ENCODE measurements at regions not wholly inside any gene's neighbourhood (a gene's known extent, or its start where the extent isn't known, plus 50 kb on each side); places are given as distances from the start of the nearest gene placed in this dataset.

DNA sequence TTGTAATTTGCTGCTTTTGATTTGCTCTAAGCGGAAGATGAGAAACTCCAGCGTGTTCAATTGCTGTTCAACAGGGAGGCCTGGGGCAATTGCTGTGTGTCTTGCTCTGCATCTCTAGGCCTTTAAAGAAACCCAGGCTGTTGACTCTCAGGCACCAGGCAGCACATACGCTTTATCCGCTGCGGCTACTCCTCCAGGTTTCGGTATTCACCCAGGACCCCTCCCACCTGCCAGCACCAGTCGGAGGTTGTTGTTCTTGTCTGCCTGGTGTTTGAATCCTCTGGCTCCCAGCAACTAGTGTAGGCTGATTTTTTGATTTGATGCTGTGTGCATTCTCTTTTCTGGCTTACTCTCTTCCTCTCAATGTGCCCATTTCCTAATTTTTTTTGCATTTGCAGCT, 383.1 kb downstream of the TSN start:
- Histone ChIP-seq H3K27me3 (no peaks in the 10 kb centered on the region), H3K27ac (no peak overlapping the region), H3K4me3 (no peak overlapping the region), H3K4me1 (no peaks in the 10 kb centered on the region), H3K36me3 (no peaks in the 10 kb centered on the region), H3K9me3 (no peaks in the 10 kb centered on the region)
- TF ChIP-seq POLR2A (IDR thresholded peaks at IDR 0.05): no peak
- TF ChIP-seq, protein P1, sequence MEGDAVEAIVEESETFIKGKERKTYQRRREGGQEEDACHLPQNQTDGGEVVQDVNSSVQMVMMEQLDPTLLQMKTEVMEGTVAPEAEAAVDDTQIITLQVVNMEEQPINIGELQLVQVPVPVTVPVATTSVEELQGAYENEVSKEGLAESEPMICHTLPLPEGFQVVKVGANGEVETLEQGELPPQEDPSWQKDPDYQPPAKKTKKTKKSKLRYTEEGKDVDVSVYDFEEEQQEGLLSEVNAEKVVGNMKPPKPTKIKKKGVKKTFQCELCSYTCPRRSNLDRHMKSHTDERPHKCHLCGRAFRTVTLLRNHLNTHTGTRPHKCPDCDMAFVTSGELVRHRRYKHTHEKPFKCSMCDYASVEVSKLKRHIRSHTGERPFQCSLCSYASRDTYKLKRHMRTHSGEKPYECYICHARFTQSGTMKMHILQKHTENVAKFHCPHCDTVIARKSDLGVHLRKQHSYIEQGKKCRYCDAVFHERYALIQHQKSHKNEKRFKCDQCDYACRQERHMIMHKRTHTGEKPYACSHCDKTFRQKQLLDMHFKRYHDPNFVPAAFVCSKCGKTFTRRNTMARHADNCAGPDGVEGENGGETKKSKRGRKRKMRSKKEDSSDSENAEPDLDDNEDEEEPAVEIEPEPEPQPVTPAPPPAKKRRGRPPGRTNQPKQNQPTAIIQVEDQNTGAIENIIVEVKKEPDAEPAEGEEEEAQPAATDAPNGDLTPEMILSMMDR (IDR thresholded peaks at IDR 0.05): no peak
- no peak for DNase-seq

DNA sequence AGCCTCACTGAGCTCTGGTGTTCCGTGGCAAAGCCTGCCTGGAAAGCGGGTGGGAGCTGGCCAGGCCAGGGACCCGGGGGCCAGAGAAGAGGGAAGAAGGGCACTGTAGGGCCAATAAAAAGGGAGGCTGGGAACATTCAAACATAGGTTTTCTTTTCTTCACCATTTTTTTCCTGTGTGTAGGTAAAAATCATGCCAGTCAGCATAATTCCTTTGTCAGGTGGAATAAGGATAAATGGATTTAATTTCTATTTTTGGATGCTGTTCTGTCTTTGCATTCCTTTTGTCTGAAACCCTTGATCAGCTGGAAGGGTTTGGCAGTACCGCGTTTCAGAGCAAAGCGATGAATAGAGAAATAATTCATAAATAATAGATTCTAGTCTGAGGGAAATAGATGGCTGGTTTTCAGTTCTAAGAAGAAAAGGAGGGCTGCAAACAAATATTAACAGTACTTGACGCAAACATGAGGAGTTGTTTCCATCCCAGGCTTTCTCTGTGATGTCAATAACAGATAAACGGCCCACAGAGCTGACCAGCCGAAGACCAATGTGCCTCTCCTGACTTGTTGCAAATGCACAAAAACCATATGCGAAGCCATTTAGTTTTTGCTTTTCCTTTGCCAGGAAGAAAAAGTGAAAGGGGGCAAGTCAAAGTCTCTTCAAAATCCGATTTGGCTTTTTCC, 384.4 kb downstream of the TSN start:
- DNase-seq: no peak
- H3K4me3 ChIP-seq: no peak overlapping the region
- H3K27ac ChIP-seq: no peak overlapping the region
- TF ChIP-seq, protein P1 (IDR thresholded peaks at IDR 0.05): no peak
- TF ChIP-seq POLR2A (IDR thresholded peaks at IDR 0.05): no peak
- H3K4me1 ChIP-seq: no peaks in the 10 kb centered on the region
- no peaks in the 10 kb centered on the region for H3K27me3 ChIP-seq
- H3K36me3 ChIP-seq: no peaks in the 10 kb centered on the region
- no peaks in the 10 kb centered on the region for H3K9me3 ChIP-seq

DNA sequence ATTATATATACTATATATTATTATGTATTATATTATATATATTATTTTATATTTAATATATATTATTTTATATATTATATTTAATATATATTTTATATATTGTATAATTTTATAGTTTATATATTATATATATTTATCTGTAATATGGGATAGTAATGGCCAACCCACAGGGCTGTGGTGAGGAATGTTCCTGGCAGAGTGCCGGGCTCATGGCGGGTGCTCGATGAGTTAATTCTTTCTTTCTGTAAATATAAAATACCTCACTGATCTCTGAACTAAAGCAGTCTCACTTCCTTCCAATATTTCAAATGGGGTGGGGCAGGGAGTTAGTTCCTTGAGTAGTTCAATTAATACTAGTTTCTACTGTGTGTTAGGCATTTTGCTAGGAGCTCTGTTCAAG, 389.4 kb downstream of the TSN start:
- no peak for TF ChIP-seq POLR2A (IDR thresholded peaks at IDR 0.05)
- TF ChIP-seq, protein P1 (IDR thresholded peaks at IDR 0.05): no peak
- no peaks in the 10 kb centered on the region for H3K36me3 ChIP-seq
- H3K4me1 ChIP-seq: no peaks in the 10 kb centered on the region
- no peaks in the 10 kb centered on the region for H3K27me3 ChIP-seq
- DNase-seq: no peak
- H3K27ac ChIP-seq: no peak overlapping the region
- no peaks in the 10 kb centered on the region for H3K9me3 ChIP-seq
- H3K4me3 ChIP-seq: no peak overlapping the region

- H3K27ac ChIP-seq: no peak overlapping the region
- H3K4me1 ChIP-seq: no peaks in the 10 kb centered on the region
- H3K27me3 ChIP-seq: no peaks in the 10 kb centered on the region
- no peaks in the 10 kb centered on the region for H3K9me3 ChIP-seq
- H3K36me3 ChIP-seq: no peaks in the 10 kb centered on the region
- no peak for DNase-seq
- TF ChIP-seq, protein P1 (IDR thresholded peaks at IDR 0.05): no peak
- no peak for TF ChIP-seq POLR2A (IDR thresholded peaks at IDR 0.05)
- no peak overlapping the region for H3K4me3 ChIP-seq
Observed at GRCh38 chr2:122145856-122146255, 390.4 kb downstream of the TSN start.

- no peak for TF ChIP-seq POLR2A (IDR thresholded peaks at IDR 0.05)
- TF ChIP-seq, protein P1 (IDR thresholded peaks at IDR 0.05): no peak
- no peaks in the 10 kb centered on the region for H3K9me3 ChIP-seq
- H3K36me3 ChIP-seq: no peaks in the 10 kb centered on the region
- H3K27ac ChIP-seq: no peak overlapping the region
- no peaks in the 10 kb centered on the region for H3K27me3 ChIP-seq
- H3K4me1 ChIP-seq: no peaks in the 10 kb centered on the region
- DNase-seq: no peak
- no peak overlapping the region for H3K4me3 ChIP-seq
Observed at GRCh38 chr2:122148128-122148767, 392.8 kb downstream of the TSN start.

All from Peyer's patch (tissue), 4 donors.